ENCODE measurements at regions not wholly inside any gene's neighbourhood (a gene's known extent, or its start where the extent isn't known, plus 50 kb on each side); places are given as distances from the start of the nearest gene placed in this dataset.
A peak's percentile ranks its signal among the peaks of the same experiment; 100 is the strongest.

DNA sequence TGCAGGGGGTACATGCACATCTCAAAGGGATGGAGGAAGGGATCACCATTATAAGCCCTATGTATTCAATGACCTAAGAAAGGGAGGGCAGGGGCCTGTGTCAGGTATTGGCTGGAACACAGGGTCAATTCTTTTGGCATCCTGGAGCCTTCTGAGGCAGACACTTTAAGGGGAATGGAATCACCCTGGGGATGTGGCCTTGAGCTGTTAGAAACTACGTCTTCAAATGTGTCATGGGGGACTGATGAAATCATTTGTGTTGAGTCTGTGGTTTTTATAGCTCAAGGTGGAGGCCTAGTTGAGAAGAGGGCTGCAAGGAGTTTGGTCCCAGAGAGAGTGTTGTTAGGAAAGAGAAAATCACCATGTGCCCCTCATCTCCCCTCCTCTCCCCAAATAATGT, 206.1 kb upstream of the CELF2 start:
- no peak for DNase-seq (ENCODE audit: low read depth)

DNA sequence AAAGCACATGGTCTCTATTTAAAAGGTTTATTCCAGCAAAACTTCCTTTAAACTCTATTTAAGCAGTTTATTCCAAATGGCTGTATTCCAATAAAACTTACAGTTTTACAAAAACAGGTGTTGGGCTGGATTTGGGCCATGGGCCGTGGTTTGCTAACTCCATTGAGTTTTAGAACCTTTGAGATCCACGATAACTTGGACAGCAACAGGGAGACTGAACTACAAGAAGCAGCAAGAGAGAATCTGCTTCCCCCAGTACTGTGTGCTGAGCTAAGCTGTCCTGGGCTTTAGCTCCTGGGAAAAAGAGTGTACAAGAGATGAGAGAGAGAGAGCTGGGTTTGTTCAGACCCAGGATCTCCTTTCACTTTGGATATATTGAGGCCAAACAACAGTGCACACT, 204.0 kb upstream of the CELF2 start:
- no peak for DNase-seq (ENCODE audit: low read depth)

DNA sequence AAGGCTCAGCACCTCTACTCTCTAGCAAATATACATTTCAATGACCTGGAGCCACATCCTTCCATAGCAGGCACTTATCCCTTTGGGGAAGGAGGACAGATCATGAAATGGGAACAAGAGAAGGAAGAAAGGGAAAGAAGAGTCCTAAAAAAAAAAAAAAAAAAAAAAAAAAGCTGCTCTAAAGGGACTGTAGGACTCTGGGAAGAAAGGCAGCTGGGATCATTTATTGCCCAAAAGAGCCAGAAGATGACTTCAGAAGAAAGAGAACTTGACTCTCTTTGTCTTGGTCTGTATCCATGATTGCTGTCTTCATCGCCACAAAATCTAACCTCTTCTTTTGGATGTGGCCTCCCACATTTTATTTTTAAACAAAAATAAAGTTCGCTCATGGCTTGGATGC, 203.6 kb upstream of the CELF2 start:
- DNase-seq (ENCODE audit: low read depth) = no peak

DNA sequence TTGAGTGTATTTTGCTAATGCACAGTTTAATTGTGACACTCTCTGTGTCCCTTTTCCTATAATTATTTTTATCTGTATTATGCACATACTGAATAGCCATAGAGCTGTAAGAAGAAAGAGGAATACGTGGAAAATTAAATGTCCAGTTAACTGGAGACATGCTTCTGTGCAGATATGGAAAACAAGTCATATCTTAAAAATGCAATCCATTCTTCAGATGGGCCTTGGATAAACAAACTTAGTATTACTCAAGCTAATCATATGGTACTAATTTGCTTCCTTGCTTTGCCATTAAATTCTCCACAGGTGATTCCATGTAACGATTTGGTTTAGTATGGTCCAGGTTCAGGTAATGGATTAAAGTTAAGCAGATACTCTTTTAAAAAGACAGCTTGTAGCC, 201.2 kb upstream of the CELF2 start:
- peak; percentile 77 for DNase-seq (ENCODE audit: low read depth)

DNA sequence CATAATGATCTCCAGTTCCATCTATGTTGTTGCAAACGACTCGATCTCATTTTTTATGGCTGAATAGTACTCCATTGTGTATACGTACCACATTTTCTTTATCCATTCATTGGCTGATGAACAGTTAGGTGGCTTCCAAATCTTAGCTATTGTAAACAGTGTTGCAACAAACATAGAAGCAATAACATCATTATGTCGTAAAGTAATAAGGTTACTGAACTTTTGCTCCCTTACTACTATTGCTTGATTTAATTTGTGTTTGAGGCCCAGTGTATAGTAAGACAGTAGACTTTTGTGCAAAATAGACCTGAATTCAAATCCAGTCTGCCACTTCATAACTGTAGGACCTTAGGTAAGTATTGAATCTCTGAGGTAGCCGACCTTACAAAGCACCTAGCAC, 200.1 kb upstream of the CELF2 start:
- DNase-seq (ENCODE audit: low read depth) = no peak

DNA sequence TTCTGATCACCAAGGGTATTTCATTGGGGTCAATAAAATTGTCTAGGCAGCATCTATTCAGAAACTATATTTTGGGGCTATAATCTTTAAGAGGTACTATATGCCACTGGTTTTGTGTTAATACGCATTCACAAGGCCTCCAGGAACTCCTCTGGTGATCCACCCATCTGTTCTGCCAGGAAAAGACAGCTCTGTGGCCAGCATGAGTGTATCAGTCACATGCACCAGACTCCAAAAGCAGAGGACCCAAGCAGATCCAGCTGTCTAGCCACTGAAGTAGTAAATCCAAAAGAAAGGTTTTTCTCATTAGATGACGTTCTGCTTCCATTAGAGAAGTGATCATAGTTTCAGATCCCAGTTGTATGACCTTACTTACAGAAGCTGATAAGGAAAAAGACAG, 199.6 kb upstream of the CELF2 start:
- peak; percentile 65 for DNase-seq (ENCODE audit: low read depth)

DNA sequence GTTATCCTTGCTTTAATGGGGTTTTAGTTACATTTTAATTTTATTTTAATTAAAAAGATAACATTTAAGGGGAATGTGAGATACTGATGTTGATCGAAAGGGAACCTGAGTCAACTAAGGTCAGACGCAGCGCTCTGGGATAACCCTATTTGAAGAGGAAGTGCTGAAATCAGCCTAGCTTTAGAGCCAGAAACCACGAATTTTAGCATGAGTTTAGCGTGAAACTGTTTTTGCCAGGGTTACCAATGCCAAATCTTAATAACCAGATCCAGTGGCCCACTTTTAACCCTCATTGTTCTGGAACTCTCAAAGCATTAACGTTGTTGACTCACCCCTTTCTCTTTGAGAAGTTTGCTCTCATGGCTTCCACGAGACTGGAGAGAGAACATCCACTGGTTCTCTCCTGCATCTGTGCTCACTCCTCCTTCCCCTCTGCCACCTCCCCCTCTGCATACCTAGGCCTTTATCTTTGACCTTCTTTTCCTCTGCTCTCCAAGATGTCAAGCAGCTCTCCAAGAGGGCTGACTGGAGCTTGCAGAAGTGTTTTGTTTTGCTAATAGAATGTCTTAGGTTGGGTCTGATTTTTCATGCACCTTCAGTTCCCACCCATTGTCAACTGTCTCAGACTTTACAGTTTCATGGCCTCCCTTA, 198.3 kb upstream of the CELF2 start:
- no peak for DNase-seq (ENCODE audit: low read depth)

DNA sequence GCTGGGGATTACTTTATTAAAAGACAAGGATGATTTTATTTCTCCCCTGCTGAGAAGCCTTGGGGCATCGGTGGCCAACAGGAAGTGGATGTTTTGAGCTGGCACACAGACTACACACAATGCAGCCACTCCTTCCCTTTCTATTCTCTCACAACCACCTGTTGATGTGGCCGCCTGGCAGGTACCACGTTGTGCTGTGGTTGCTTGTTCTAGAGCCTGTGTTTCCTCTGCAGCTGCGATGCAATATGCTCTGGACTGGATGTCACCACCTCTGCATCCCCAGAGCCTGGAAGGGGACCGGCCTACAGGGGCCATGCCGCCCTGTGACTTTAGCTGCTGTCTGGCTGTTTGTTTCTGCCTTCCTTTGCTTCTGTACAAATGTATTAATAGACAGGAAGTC, 195.7 kb upstream of the CELF2 start:
- no peak for DNase-seq (ENCODE audit: low read depth)

DNA sequence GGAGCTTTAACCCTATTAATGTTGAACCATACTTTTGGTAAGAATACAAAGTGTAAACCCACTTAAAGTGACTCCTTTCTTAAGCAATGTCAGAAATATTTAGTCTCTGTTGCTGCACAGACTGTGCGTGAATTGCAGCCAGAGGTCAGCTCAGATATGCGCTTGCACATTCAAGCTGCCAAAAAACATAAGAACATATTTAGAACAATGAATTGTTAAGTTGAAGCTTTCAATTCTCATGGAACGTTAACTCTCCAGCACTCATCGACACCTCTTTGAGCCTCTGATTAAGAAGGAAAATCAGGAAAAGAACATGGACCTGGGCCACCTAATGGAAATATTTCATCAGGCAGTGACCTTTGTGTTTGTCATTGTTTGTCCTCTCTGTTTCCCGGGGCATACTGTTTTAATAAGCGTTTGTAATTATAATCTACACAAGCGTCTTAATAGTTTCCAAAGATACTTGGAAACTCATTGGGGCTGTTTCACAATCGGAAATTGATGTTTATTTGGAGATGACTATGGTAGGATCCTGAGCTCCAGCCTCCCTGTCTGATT, 193.0 kb upstream of the CELF2 start:
- peak; percentile 94 for DNase-seq (ENCODE audit: low read depth)

DNA sequence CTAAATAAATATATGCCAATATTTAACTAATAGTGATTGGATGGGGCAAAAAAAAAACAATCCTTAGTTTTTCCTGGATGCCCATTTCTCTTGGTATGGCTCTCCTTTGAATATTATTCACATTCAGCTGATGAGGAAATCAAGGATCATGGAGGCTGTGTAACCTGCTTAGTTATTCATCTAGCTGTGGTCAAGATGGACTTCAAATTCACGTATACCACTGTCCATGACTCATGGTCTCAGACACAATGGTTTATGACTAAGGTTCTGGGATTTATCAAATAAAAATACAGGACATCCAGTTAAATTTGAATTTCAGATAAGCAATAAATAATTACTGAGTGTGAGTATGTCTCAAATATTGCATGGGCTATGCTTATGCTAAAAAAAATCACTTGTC, 191.5 kb upstream of the CELF2 start:
- peak; percentile 87 for DNase-seq (ENCODE audit: low read depth)

DNA sequence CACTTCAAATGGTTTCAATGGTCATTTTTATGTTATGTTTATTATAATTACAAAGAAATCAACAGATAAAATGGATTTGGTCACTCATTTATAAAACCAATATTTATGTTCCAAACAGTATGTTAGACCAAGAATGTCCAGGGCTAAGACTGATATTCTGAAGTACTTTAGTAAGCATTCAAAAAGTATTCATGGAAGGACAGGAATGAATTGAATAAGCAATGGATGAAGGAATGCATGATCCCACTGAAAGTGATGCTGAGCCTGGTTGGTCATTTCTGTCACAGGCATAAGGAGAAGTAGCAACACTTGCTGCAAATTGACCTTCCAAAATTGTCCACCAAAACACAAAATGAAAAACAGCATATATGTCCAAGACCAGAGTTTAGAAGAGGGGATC, 189.0 kb upstream of the CELF2 start:
- DNase-seq (ENCODE audit: low read depth) = peak; percentile 43

DNA sequence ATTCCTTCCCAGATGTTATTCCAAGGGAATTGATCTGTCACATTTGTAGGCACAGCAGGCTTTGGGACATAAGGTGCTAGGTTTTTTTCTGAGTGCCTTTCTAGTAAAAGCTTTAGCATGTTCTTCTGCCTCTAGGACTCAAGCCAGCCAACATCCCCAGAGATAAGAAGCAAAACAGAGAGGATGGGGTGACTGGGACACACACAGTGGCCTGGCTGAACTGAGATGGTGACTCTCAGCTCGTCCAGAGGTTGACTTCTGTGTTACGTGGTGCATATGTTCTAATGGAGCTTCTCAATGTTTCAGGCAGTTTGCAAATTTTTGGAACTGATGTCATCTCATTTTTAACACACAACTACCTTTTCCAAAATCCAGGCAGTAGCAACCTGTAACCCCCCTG, 188.1 kb upstream of the CELF2 start:
- DNase-seq (ENCODE audit: low read depth) = no peak

DNA sequence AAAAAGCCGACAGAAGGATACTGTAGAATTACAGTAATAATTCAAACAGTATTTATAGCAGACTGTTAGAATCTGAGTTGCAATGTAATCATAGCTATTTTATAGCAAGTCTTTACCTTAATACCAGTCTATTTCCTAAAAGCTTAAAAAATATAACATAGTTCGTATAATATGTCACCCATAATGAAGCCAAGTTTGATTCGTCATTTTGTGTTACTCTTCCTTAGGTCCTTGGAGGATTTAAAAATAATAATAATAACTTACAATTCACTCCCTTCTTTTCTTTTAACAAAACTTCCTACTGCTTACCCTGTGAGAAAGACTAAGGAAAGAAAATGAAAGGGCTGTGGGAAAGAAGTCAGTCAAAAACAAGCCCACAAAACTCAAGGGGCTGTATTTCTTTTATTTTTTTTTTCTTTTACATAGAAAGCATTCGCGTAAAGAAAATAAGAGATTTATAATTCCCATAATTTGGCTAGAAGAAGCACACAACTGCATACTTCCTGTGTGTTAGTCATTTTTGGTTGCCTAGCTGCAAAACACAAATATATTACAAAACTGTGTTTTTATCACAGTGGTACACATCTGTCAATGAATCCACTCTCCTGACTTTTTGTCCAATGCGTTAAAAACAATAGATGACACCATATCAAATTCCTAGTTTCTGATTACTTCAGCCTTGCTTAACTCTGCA, 187.2 kb upstream of the CELF2 start:
- peak; percentile 89 for DNase-seq (ENCODE audit: low read depth)

DNA sequence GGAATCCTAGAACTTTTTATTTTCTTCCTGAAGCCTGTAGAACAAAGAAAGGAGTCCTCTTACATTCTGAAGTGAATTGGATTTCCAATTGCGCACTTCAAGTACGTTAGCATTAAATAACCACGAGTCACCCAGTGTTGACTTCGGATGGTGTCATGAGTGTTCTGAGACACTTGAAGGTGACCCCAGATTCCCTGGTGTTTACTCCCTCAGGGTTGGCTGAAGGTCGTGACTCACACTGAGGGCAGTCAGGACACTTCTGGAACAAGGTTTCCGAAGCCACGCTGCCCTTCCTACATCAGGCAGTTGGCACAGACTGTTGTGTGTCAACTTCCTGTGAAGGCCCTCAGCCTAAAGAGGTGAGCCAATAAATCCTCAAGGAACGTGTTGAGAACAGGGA, 186.6 kb upstream of the CELF2 start:
- peak; percentile 93 for DNase-seq (ENCODE audit: low read depth)

DNA sequence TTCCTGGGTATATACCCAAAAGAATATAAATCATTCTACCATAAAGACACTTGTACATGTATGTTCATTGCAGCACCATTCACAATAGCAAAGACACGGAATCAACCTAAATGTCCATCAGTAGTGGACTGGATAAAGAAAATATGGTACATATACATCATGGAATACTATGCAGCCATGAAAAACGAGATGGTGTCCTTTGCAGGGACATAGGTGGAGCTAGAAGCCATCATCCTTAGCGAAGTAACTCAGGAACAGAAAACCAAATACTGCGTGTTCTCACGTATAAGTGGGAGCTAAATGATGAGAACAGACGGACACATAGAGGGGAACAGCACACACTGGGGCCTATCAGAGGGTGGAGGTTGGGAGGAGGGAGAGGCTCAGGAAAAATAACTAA, 183.7 kb upstream of the CELF2 start:
- DNase-seq (ENCODE audit: low read depth) = no peak

DNA sequence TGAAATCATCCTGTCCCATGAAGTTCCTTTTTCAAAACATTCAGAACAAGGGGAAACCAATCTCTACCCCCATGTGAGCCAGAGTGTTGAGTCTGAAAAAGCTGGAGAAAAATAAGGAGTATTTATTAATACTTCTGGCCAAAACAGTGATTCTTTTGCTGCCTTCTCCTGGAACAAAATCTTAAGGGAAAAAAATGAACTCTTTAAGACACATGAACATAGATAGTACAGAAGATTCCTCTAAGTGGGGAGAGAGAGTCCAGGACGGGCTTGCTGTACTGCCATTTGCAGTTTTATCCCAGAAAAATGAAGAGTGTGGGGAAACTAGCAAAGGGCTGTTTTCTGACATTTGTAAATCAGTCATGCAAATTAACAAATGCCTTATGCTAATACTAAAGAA, 173.4 kb upstream of the CELF2 start:
- DNase-seq (ENCODE audit: low read depth) = no peak

DNA sequence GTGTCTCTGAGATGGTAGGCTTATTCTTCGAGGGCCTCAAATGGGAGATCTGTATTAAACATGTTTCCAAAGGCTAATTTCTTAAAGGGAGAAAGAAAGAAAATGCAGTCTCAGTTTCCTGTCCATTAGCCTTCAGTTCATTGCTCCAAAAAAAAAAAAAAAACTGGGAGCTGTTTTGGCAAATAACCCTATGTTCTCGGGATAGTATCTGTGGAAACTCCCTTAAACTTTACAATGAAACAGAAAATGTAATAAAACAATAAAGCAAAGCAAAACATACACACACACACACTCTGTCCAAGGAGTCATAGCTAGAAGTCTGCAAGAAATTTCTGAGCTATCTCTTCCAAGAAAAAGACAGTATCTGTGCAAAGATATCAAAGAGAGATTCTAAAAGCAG, 172.5 kb upstream of the CELF2 start:
- DNase-seq (ENCODE audit: low read depth) = no peak

DNA sequence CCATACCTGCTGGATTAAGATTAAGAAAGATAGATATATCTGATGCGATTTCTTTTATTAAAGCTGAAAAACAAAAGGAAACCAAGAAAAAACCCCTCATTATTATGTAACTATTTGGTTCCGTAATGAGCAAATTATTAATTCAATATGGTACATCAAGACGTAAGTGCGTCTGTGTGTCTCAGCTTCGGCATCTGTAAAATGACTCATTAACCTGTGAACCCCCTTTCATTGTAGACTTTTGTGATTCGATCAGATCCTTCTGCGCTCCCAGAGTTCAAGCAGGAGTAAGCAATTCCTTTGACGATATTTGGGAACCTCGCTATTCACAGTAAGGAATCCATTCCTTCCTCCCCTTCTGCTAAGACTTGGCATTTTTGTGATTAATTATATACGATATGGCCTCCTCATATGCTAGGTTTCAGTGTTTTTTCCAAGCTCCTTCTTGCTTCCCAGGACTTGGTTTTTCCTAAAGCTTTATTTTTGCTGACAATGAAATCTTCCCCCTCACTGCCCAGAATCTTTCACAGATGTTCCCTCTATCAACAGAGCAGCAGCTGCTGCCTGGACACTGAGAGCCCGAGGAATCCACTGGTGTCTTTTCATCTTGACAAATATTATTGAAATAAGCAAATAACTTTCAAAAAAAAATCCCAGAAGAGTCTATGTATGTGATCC, 171.7 kb upstream of the CELF2 start:
- DNase-seq (ENCODE audit: low read depth) = no peak

DNA sequence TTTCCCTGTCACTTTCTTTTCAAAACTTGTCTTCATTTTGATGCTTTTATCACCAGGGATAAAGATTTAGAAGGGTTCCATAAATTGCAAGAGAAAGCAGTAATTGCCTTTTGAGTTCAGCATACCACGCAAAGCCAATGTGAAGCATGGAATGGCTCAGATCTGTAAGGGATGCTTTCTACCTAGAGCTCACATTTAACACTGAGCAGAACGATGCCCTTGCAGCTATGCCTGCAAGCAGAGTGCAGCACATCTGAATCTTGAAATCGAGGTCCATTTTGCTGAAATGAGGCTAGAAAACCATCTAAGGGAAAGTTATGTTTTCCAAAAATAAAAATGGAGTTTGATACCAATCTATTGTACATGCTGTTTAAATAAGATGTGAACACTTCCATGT, 171.2 kb upstream of the CELF2 start:
- no peak for DNase-seq (ENCODE audit: low read depth)

DNA sequence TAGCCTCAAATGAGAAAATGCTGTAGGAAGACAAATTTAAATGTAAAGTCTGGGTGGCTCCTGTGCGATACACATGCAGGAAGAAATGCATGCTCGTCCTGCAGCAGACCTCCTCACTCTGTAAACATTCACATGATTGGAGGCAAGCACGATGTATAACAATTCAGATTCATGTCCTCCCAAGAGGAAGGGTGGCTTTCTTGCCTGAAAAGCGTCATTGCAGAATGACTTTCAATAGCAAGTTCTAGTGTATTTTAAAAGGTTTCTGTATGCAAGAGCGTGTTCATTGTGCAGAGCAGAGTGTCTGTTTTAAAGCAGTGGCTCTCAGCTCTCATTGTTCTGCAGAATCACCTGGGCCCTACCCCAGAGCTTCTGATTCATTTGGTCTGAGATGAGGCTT, 170.3 kb upstream of the CELF2 start:
- DNase-seq (ENCODE audit: low read depth) = no peak

DNA sequence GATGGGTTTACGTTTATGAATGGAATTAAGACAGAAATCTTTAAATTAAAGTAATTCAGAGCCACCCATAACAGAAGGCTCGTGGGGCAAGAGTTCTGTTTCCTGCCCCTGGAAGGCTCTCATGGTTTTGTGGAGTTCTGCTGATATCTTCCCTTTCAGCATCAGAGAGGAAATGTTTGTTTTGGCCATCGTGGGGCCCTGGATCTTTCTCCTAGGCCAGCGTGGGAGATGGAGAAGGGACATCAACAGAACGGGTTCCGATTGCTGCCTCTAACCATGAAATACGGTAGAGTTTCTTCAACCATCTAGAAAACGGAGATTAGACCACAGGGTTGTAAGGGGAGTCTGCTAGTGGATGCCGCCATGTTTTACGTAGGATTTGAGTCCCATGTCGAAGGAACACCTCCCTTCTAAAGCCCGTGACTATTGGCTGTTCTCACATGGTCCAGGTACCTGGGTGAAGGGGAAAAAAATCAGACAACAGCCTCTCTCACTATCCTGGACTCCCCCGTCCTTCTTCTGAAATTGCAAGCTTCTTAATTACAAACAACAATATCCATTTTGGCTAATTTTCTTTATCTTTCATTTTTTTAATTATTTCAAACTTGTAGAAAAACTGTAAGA, 169.1 kb upstream of the CELF2 start:
- DNase-seq (ENCODE audit: low read depth) = no peak

DNA sequence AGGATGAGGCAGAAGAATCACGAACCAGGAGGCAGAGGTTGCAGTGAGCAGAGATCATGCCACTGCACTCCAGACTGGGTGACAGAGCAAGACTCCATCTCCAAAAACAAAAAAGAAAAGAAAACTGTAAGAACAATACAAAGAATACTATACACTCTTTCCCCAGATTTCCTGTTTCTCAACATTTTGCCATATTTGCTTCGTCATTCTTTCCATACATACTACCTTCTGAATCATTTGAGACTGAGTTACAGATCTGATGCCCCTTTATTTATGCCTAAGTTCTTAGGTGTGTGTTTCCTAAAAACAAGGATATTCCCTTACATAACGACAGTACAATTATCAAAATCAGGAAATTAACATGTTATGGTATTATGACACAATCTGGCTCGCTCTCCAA, 168.4 kb upstream of the CELF2 start:
- DNase-seq (ENCODE audit: low read depth) = no peak

DNA sequence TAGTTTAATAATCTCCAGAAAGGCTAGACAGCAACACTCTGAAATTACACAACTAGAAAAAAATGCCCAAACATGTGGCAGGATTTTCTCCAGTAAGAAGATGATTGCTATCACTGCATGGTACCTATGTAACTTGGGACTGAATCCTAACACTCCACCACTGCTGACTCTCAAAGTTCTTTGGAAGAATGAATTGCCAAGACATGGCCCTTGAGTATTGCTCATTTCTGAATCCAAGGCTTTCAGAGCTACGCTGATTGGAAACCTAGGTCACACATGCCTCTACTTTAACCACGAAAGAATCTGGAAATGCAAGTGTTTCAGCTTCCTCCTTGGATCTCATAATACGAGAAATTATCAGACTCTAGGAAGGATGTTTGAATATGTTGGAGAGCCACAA, 167.5 kb upstream of the CELF2 start:
- DNase-seq (ENCODE audit: low read depth) = no peak
